SK-N-SH (cell line): ENCODE measurements at regions not wholly inside any gene's neighbourhood (a gene's known extent, or its start where the extent isn't known, plus 50 kb on each side); places are given as distances from the start of the nearest gene placed in this dataset.

Experiments used
- CTCF ChIA-PET: fragments of 300-600, 350-600 bp; formaldehyde crosslinking; extraction: SDS; loops from one replicate; lab custom pipeline; 2021; lab: Yijun Ruan, JAX
- POLR2A ChIA-PET: fragments of 350-600 bp; sonication (Branson Sonifier 250); formaldehyde crosslinking; extraction: SDS; loops from one replicate; lab custom pipeline; 2020; ENCODE audit warnings: antibody characterized with exemption, inconsistent platforms; lab: Yijun Ruan, JAX
- DNase-seq: peaks from one replicate; pipeline ENCODE4 v3.0.0; 2012
- H2AFZ ChIP-seq: fragments of 200-600 bp; sonication (generic); 2 replicates; pipeline ENCODE4 v1.8.1; 2016; ENCODE audit warnings: antibody characterized with exemption, mild to moderate bottlenecking, low read depth
- H3F3A ChIP-seq: fragments of 200-600 bp; sonication (generic); replicated peaks from 2 replicates; pipeline ENCODE3; 2016; ENCODE audit warnings: antibody characterized with exemption, mild to moderate bottlenecking; ENCODE audit not compliant: insufficient read depth
- H3K27ac ChIP-seq, 2 experiments: fragments of 200-500 bp in 1 of 2; fragments of 200-600 bp in 1 of 2; sonication (Bioruptor generic) in 1 of 2; sonication (generic), shearing (Covaris generic) in 1 of 2; 2 replicates each; pipeline versions ENCODE4 v1.5.1 to v1.6.1; 2014 to 2016; ENCODE audit warnings: low read depth in 2 of 2, inconsistent platforms in 1 of 2, low read length in 1 of 2, mild to moderate bottlenecking in 1 of 2, mixed read lengths in 1 of 2
- H3K27me3 ChIP-seq: fragments of 200-600 bp; sonication (generic), shearing (Covaris generic); 2 replicates; pipeline ENCODE4 v1.6.1; 2016; ENCODE audit warnings: mixed run types; ENCODE audit not compliant: insufficient read depth
- H3K36me3 ChIP-seq, 2 experiments: fragments of 200-500 bp in 1 of 2; fragments of 200-600 bp in 1 of 2; sonication (Bioruptor generic) in 1 of 2; sonication (generic) in 1 of 2; replicated peaks in 1 of 2; 2 replicates each; pipeline versions ENCODE3 to v1.5.1; 2014 to 2016; ENCODE audit warnings: low read length in 1 of 2, mild to moderate bottlenecking in 1 of 2; ENCODE audit not compliant: insufficient read depth in 2 of 2, control insufficient read depth in 1 of 2
- H3K4me1 ChIP-seq, 2 experiments: fragments of 200-500 bp in 1 of 2; fragments of 200-600 bp in 1 of 2; sonication (Bioruptor generic) in 1 of 2; sonication (generic), shearing (Covaris generic) in 1 of 2; 2 replicates each; pipeline versions ENCODE4 v1.5.1 to v1.6.1; 2014 to 2016; ENCODE audit warnings: low read depth in 1 of 2, low read length in 1 of 2, mixed run types in 1 of 2; ENCODE audit not compliant: insufficient read depth in 2 of 2, control insufficient read depth in 1 of 2
- H3K4me2 ChIP-seq: fragments of 200-600 bp; sonication (generic), shearing (Covaris generic); 2 replicates; pipeline ENCODE4 v1.6.1; 2017; ENCODE audit warnings: mixed run types
- H3K4me3 ChIP-seq, 2 experiments: fragments of 200-500 bp in 1 of 2; fragments of 200-600 bp in 1 of 2; sonication (Bioruptor generic) in 1 of 2; sonication (generic), shearing (Covaris generic) in 1 of 2; 2 replicates each; pipeline versions ENCODE4 v1.5.1 to v1.8.1; 2014 to 2016; ENCODE audit warnings: low read depth in 2 of 2, inconsistent platforms in 1 of 2, low read length in 1 of 2, mild to moderate bottlenecking in 1 of 2, mixed read lengths in 1 of 2, moderate library complexity in 1 of 2
- H3K79me2 ChIP-seq: fragments of 200-600 bp; sonication (generic); 2 replicates; pipeline ENCODE4 v1.8.1; 2017; ENCODE audit warnings: mild to moderate bottlenecking; ENCODE audit not compliant: insufficient read depth
- H3K9ac ChIP-seq: fragments of 200-600 bp; sonication (generic); 2 replicates; pipeline ENCODE4 v1.6.1; 2017; ENCODE audit warnings: mixed run types
- H3K9me2 ChIP-seq: fragments of 200-600 bp; sonication (generic); 2 replicates; pipeline ENCODE4 v1.6.1; 2017; ENCODE audit warnings: mixed run types
- H3K9me3 ChIP-seq: fragments of 200-600 bp; sonication (generic); 2 replicates; pipeline ENCODE4 v1.6.1; 2017; ENCODE audit warnings: mixed run types, mild to moderate bottlenecking, moderate library complexity
- H4K20me1 ChIP-seq: fragments of 200-600 bp; sonication (generic); 2 replicates; pipeline ENCODE4 v1.6.1; 2017; ENCODE audit warnings: mild to moderate bottlenecking, mixed run types; ENCODE audit not compliant: insufficient read depth
- CHD2 ChIP-seq: fragments of 150-350 bp; IDR thresholded peaks from 2 replicates; pipeline ENCODE4 v1.6.1; 2018; ENCODE audit warnings: low read length; ENCODE audit not compliant: partially characterized antibody
- ELF1 ChIP-seq: IDR thresholded peaks from 2 replicates; pipeline ENCODE4 v1.4.0; 2012
- EP300 ChIP-seq, 2 experiments: IDR thresholded peaks; 2 replicates each; pipeline versions ENCODE4 v1.4.0 to v1.6.1; 2012; ENCODE audit warnings: borderline replicate concordance in 1 of 2, low read depth in 1 of 2, low read length in 1 of 2
- EZH2phosphoT487 ChIP-seq: fragments of 200-600 bp; sonication (generic); IDR thresholded peaks from 2 replicates; pipeline ENCODE4 v1.6.1; 2017; ENCODE audit warnings: low read depth, mixed run types, mild to moderate bottlenecking, antibody characterized with exemption, moderate library complexity, borderline replicate concordance
- FOXM1 ChIP-seq: IDR thresholded peaks from 2 replicates; pipeline ENCODE4 v1.4.0; 2012; ENCODE audit warnings: low read depth, mild to moderate bottlenecking
- GABPA ChIP-seq: IDR thresholded peaks from 2 replicates; pipeline ENCODE4 v1.4.0; 2012; ENCODE audit warnings: low read depth, mild to moderate bottlenecking
- JUND ChIP-seq: IDR thresholded peaks from 2 replicates; pipeline ENCODE4 v1.4.0; 2012
- NFIC ChIP-seq: IDR thresholded peaks from 2 replicates; pipeline ENCODE4 v1.4.0; 2012; ENCODE audit warnings: borderline replicate concordance
- RAD21 ChIP-seq: IDR thresholded peaks from 2 replicates; pipeline ENCODE4 v1.6.1; 2012; ENCODE audit warnings: mild to moderate bottlenecking, low read length
- RFX5 ChIP-seq: IDR thresholded peaks from 2 replicates; pipeline ENCODE4 v1.6.1; 2012; ENCODE audit warnings: mild to moderate bottlenecking, improper control_type of control experiment, low read length
- SMC3 ChIP-seq: IDR thresholded peaks from 2 replicates; pipeline ENCODE4 v1.6.1; 2012; ENCODE audit warnings: low read depth, low read length, improper control_type of control experiment
- TCF12 ChIP-seq: IDR thresholded peaks from 2 replicates; pipeline ENCODE4 v1.4.0; 2012
- TEAD4 ChIP-seq: IDR thresholded peaks from 2 replicates; pipeline ENCODE4 v1.4.0; 2012; ENCODE audit warnings: mild to moderate bottlenecking, borderline replicate concordance; ENCODE audit not compliant: insufficient read depth
- WGBS: methylation state at CpG from one replicate; pipeline ENCODE4 v1.1.6; 2017; ENCODE audit warnings: low lambda C conversion rate; 5-methylcytosine and 5-hydroxymethylcytosine counted together
- TF ChIP-seq, protein P1 (sequence below): IDR thresholded peaks from 2 replicates; pipeline ENCODE4 v1.4.0; 2012; ENCODE audit warnings: low read depth, borderline replicate concordance
- TF ChIP-seq, protein P2 (sequence below): fragments of 150-350 bp; IDR thresholded peaks from 2 replicates; pipeline ENCODE4 v1.6.1; 2017; ENCODE audit warnings: antibody characterized with exemption, low read length, low read depth, borderline replicate concordance
- TF ChIP-seq, protein P3 (sequence below): IDR thresholded peaks from 2 replicates; pipeline ENCODE4 v1.4.0; 2012; ENCODE audit warnings: low read depth, borderline replicate concordance
- TF ChIP-seq, protein P4 (sequence below): IDR thresholded peaks from 2 replicates; pipeline ENCODE4; 2012
- TF ChIP-seq, protein P5 (sequence below): IDR thresholded peaks from 2 replicates; pipeline ENCODE4 v1.6.1; 2012; ENCODE audit warnings: mild to moderate bottlenecking, low read depth, low read length, moderate library complexity

DNA sequence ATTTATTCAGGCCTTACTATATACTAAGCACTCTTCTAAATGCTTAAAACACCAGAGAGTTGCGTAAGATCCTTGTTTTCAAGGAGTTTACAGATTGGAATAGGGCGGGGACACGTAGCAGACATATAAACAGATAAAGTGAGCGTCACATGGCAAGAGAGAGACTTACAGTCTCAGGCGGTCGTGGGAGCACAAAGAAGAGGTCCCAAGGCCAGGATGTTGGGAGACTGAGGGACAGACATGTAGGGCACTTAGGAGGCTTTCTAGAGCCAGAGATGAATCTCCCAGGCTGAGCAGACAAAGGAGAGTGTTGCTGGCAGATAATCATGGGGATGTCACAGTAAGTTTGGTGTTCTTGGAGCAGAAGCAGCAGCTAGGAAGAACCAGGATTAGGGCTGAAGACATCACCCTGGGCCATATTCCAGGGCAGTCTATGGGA lies 119.1 kb upstream of the ANKFN1 start:
- Histone ChIP-seq H3K4me1 (no peaks in the 10 kb centered on the region), H3K4me2 (no peak overlapping the region), H3K9ac (no peak overlapping the region), H3K79me2 (no peaks in the 10 kb centered on the region), H3K9me3 (no peaks in the 10 kb centered on the region), H3K27ac (no peak overlapping the region), H3K36me3 (no peaks in the 10 kb centered on the region), H3K4me3 (no peak overlapping the region), H4K20me1 (no peaks in the 10 kb centered on the region), H3K27me3 (no peaks in the 10 kb centered on the region; the same call in 1 of the 2 replicates), H3F3A (no peaks in the 10 kb centered on the region), H3K9me2 (no peaks in the 10 kb centered on the region), H2AFZ (no peak overlapping the region)
- WGBS: 3% methylated on average over 6 of the region's 6 CpGs
- ChIA-PET CTCF (interaction anchor here (1.5 kb wide), 1 partner anchor 682 kb away, joined by 3 read pairs; no protein-coding TSS in a partner anchor), POLR2A (no interaction called here)
- DNase-seq: no peak
- TF ChIP-seq SMC3: no peak
- no peak for TF ChIP-seq NFIC
- TF ChIP-seq, protein P1, sequence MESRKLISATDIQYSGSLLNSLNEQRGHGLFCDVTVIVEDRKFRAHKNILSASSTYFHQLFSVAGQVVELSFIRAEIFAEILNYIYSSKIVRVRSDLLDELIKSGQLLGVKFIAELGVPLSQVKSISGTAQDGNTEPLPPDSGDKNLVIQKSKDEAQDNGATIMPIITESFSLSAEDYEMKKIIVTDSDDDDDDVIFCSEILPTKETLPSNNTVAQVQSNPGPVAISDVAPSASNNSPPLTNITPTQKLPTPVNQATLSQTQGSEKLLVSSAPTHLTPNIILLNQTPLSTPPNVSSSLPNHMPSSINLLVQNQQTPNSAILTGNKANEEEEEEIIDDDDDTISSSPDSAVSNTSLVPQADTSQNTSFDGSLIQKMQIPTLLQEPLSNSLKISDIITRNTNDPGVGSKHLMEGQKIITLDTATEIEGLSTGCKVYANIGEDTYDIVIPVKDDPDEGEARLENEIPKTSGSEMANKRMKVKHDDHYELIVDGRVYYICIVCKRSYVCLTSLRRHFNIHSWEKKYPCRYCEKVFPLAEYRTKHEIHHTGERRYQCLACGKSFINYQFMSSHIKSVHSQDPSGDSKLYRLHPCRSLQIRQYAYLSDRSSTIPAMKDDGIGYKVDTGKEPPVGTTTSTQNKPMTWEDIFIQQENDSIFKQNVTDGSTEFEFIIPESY: no peak
- TF ChIP-seq, protein P2, sequence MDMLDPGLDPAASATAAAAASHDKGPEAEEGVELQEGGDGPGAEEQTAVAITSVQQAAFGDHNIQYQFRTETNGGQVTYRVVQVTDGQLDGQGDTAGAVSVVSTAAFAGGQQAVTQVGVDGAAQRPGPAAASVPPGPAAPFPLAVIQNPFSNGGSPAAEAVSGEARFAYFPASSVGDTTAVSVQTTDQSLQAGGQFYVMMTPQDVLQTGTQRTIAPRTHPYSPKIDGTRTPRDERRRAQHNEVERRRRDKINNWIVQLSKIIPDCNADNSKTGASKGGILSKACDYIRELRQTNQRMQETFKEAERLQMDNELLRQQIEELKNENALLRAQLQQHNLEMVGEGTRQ: no peak
- TF ChIP-seq FOXM1: no peak
- TF ChIP-seq EZH2phosphoT487: no peak
- TF ChIP-seq, protein P3, sequence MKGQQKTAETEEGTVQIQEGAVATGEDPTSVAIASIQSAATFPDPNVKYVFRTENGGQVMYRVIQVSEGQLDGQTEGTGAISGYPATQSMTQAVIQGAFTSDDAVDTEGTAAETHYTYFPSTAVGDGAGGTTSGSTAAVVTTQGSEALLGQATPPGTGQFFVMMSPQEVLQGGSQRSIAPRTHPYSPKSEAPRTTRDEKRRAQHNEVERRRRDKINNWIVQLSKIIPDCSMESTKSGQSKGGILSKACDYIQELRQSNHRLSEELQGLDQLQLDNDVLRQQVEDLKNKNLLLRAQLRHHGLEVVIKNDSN: no peak
- TF ChIP-seq RAD21: no peak
- no peak for TF ChIP-seq ELF1
- TF ChIP-seq JUND: no peak
- no peak for TF ChIP-seq RFX5
- no peak for TF ChIP-seq EP300 (IDR thresholded peaks at IDR 0.05; ENCODE audit: borderline replicate concordance in 1 of 2, low read depth in 1 of 2, low read length in 1 of 2)
- TF ChIP-seq, protein P4, sequence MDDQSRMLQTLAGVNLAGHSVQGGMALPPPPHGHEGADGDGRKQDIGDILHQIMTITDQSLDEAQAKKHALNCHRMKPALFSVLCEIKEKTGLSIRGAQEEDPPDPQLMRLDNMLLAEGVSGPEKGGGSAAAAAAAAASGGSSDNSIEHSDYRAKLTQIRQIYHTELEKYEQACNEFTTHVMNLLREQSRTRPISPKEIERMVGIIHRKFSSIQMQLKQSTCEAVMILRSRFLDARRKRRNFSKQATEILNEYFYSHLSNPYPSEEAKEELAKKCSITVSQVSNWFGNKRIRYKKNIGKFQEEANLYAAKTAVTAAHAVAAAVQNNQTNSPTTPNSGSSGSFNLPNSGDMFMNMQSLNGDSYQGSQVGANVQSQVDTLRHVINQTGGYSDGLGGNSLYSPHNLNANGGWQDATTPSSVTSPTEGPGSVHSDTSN: no peak
- no peak for TF ChIP-seq CHD2
- TF ChIP-seq, protein P5, sequence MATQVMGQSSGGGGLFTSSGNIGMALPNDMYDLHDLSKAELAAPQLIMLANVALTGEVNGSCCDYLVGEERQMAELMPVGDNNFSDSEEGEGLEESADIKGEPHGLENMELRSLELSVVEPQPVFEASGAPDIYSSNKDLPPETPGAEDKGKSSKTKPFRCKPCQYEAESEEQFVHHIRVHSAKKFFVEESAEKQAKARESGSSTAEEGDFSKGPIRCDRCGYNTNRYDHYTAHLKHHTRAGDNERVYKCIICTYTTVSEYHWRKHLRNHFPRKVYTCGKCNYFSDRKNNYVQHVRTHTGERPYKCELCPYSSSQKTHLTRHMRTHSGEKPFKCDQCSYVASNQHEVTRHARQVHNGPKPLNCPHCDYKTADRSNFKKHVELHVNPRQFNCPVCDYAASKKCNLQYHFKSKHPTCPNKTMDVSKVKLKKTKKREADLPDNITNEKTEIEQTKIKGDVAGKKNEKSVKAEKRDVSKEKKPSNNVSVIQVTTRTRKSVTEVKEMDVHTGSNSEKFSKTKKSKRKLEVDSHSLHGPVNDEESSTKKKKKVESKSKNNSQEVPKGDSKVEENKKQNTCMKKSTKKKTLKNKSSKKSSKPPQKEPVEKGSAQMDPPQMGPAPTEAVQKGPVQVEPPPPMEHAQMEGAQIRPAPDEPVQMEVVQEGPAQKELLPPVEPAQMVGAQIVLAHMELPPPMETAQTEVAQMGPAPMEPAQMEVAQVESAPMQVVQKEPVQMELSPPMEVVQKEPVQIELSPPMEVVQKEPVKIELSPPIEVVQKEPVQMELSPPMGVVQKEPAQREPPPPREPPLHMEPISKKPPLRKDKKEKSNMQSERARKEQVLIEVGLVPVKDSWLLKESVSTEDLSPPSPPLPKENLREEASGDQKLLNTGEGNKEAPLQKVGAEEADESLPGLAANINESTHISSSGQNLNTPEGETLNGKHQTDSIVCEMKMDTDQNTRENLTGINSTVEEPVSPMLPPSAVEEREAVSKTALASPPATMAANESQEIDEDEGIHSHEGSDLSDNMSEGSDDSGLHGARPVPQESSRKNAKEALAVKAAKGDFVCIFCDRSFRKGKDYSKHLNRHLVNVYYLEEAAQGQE: no peak
- TF ChIP-seq GABPA: no peak
- TF ChIP-seq TCF12: no peak
- TF ChIP-seq TEAD4: no peak
